Retinal pigment epithelial cell (primary cell): ENCODE measurements at regions not wholly inside any gene's neighbourhood (a gene's known extent, or its start where the extent isn't known, plus 50 kb on each side); places are given as distances from the start of the nearest gene placed in this dataset.

Experiments
- DNase-seq: peaks from one replicate; pipeline ENCODE4 v3.0.0-alpha.2; 2010; ENCODE audit warnings: low read depth
- H3K4me3 ChIP-seq: 2 replicates; pipeline ENCODE4 v1.5.1; 2011; ENCODE audit warnings: mild to moderate bottlenecking, low read length, control low read depth, moderate library complexity
- CTCF ChIP-seq: conservative IDR thresholded peaks from 2 replicates; pipeline ENCODE4 v1.5.1; 2011; ENCODE audit warnings: low read depth, low read length, control low read depth, inconsistent platforms

- DNase-seq, result no peak
- TF ChIP-seq CTCF, result peak; percentile 38
- no peak overlapping the region for H3K4me3 ChIP-seq
These were observed 55.4 kb upstream of the RMP24 start for GRCh38 chr18:35917043-35917442.

GRCh38 chr18:35918564-35918963, 53.9 kb upstream of the RMP24 start:
- H3K4me3 ChIP-seq, result no peak overlapping the region
- no peak for DNase-seq
- no peak for TF ChIP-seq CTCF

GRCh38 chr18:35919179-35919578, 53.3 kb upstream of the RMP24 start:
- no peak for DNase-seq
- H3K4me3 ChIP-seq, result no peak overlapping the region
- no peak for TF ChIP-seq CTCF

- no peak for TF ChIP-seq CTCF
- DNase-seq, result no peak
- H3K4me3 ChIP-seq, result no peak overlapping the region
These were observed 51.9 kb upstream of the RMP24 start for GRCh38 chr18:35920623-35921022.
